ENCODE measurements at regions not wholly inside any gene's neighbourhood (a gene's known extent, or its start where the extent isn't known, plus 50 kb on each side); places are given as distances from the start of the nearest gene placed in this dataset.

DNA sequence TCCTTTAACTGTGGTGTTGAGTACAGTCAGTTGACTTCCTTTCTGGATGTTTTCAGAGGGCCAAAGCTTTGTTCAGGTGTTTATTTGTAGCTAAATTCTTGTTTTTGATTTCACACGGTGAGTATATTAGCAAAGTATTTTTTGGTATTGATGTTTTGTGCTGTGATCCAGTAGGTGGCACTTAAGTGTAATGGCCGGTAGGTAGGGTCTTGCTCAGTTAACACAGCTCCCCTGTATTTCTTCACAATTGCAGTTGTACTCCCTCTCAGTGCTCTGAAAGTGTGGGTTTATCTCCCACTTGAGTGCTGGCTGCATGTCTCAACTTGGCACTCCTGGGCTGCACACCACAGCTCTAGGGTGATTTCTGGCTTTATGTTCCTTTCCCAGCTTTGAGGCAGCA, 339.5 kb downstream of the AEBP2 start:
- no peaks in the 10 kb centered on the region for H3K36me3 ChIP-seq (ENCODE audit: insufficient read depth, low read length)
- no peak overlapping the region for H3K4me3 ChIP-seq (ENCODE audit: low read depth in 1 of 2, low read length in 2 of 2)
- no peak overlapping the region for H3K9ac ChIP-seq (ENCODE audit: low read length)
- H3K9me3 ChIP-seq (ENCODE audit: low read length) = no peaks in the 10 kb centered on the region
- peaks cover 16% of the 10 kb centered on the region for H3K4me1 ChIP-seq (ENCODE audit: insufficient read depth, low read length)
- H3K27ac ChIP-seq (ENCODE audit: low read depth, low read length) = no peak overlapping the region
- no peaks in the 10 kb centered on the region for H3K27me3 ChIP-seq (ENCODE audit: control insufficient read depth in 1 of 2, insufficient read depth in 2 of 2, low read length in 2 of 2)

DNA sequence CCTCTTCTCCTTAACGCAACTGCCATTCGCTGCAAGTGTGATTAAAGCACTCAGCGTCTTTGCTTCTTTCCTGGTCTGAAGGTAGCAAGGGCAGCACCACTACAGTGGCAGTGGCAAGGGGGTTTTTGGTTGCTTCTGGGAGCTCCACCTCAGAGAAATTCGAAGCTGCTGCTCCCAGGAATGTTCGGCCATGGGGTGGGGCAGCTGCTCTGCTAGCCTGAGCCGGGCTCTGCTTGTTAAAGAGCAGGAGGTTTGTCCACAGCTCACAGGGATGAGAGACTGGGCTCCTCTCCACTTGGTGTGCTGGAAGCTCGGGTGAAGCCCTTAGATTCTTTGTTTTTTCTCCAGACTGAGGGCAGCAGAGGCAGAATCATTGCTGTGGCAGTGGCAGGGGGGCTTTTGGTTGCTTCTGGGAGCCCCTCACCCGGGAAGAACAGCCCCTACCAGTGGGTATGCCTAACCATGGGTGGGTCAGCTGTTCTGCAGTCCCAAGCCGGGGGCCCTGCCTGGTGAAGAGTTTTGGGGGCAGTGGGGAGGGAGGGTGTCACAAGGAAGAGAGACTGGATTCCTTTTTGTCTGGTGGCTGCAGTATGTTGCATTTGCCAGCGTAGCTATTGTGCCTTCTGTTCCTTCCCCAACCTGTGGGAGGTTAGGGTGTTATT, 340.2 kb downstream of the AEBP2 start:
- no peak overlapping the region for H3K27ac ChIP-seq (ENCODE audit: low read depth, low read length)
- H3K9ac ChIP-seq (ENCODE audit: low read length) = no peak overlapping the region
- no peaks in the 10 kb centered on the region for H3K27me3 ChIP-seq (ENCODE audit: control insufficient read depth in 1 of 2, insufficient read depth in 2 of 2, low read length in 2 of 2)
- H3K4me3 ChIP-seq (ENCODE audit: low read depth in 1 of 2, low read length in 2 of 2) = no peak overlapping the region
- no peaks in the 10 kb centered on the region for H3K9me3 ChIP-seq (ENCODE audit: low read length)
- H3K4me1 ChIP-seq (ENCODE audit: insufficient read depth, low read length) = peaks cover 16% of the 10 kb centered on the region
- H3K36me3 ChIP-seq (ENCODE audit: insufficient read depth, low read length) = no peaks in the 10 kb centered on the region

DNA sequence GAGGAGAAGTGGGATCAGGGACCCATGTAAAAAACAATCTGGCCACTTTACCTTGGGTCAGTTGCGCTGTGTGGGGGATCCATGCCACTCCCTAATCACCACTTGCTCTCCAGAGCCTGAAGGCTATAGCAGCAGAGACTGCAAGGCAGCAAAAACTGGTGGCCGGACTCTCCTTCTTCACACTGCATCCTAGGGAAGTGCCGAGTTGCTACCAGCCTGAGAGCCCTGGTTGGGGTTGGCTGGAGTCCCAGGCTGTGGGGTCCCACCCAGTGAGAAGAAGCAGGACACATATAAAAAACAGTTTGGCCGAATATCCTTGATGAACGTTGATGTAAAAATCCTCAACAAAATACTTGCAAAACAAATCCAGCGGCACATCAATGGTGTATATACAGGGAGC, 341.2 kb downstream of the AEBP2 start:
- H3K4me1 ChIP-seq (ENCODE audit: insufficient read depth, low read length) = peaks cover 16% of the 10 kb centered on the region
- no peaks in the 10 kb centered on the region for H3K27me3 ChIP-seq (ENCODE audit: control insufficient read depth in 1 of 2, insufficient read depth in 2 of 2, low read length in 2 of 2)
- H3K27ac ChIP-seq (ENCODE audit: low read depth, low read length) = no peak overlapping the region
- H3K4me3 ChIP-seq (ENCODE audit: low read depth in 1 of 2, low read length in 2 of 2) = no peak overlapping the region
- H3K9me3 ChIP-seq (ENCODE audit: low read length) = no peaks in the 10 kb centered on the region
- H3K36me3 ChIP-seq (ENCODE audit: insufficient read depth, low read length) = no peaks in the 10 kb centered on the region
- no peak overlapping the region for H3K9ac ChIP-seq (ENCODE audit: low read length)

DNA sequence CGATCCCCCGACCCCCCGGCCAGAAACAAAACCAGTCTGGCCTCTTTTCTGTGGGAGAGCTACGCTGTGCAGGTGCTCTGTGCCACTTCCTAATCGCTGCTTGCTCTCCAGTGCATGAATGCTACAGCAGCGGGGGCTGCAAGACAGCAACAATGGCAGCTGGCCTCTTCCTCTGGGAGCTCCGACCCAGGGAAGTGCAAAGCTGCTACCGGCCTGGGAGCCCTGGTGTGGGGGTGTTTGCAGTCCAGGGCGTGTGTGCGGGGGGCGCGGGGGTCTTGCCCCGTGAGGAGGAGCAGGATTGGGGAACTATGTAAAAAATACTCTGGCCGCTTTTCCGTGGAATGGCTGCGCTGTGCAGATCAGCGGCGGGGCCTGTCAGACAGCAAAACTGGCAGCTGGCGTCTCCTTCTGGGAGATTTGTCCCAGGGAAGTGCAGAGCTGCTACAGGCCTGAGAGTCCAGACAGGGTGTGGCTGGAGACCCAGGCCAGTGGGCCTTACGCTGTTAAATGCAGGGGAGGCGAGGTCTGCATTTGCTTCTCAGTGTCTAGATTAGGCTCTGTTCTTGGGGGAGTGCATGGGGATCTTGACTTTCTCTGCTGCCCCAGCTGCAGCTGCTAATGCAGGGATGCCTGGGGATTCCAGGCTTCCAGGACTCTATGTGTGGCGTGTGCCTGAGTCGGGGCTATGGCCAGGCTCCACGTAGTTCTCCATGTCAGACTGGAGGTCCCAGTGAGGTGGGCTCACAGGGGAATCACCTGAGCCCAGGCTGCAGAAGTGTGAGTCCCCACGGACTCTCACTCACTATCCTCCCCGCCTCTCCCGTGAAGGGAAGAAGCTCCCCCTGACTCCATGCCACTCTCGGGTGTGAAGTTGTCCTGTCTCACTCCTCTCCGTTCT, 344.5 kb downstream of the AEBP2 start:
- Histone ChIP-seq H3K4me3 (ENCODE audit: low read depth in 1 of 2, low read length in 2 of 2) (no peak overlapping the region), H3K36me3 (ENCODE audit: insufficient read depth, low read length) (no peaks in the 10 kb centered on the region), H3K9ac (ENCODE audit: low read length) (no peak overlapping the region), H3K27ac (ENCODE audit: low read depth, low read length) (no peak overlapping the region), H3K4me1 (ENCODE audit: insufficient read depth, low read length) (peaks cover 14% of the 10 kb centered on the region), H3K9me3 (ENCODE audit: low read length) (no peaks in the 10 kb centered on the region), H3K27me3 (ENCODE audit: control insufficient read depth in 1 of 2, insufficient read depth in 2 of 2, low read length in 2 of 2) (no peaks in the 10 kb centered on the region)

DNA sequence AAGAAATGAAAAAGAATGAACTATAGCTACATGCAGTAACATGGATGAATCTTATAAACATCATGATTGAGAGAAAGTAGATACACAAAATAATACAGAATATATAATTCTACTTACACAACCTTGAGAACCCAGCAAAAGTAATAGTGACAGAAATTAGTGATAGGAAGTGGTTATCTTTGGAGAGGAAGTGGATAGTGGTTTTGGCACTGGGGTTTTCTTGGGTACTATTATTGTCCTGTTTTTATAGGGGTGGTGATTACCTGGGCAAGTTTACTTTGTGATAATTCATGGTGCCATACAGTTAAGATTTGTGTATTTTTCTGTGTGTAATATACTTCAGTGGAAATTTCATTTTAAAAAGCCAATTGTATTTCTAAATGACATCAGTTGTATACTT, 352.7 kb downstream of the AEBP2 start:
- no peaks in the 10 kb centered on the region for H3K9me3 ChIP-seq (ENCODE audit: low read length)
- H3K27ac ChIP-seq (ENCODE audit: low read depth, low read length) = no peak overlapping the region
- no peak overlapping the region for H3K4me3 ChIP-seq (ENCODE audit: low read depth in 1 of 2, low read length in 2 of 2)
- H3K27me3 ChIP-seq (ENCODE audit: control insufficient read depth in 1 of 2, insufficient read depth in 2 of 2, low read length in 2 of 2) = no peaks in the 10 kb centered on the region
- H3K36me3 ChIP-seq (ENCODE audit: insufficient read depth, low read length) = no peaks in the 10 kb centered on the region
- H3K9ac ChIP-seq (ENCODE audit: low read length) = no peak overlapping the region
- H3K4me1 ChIP-seq (ENCODE audit: insufficient read depth, low read length) = no peaks in the 10 kb centered on the region

DNA sequence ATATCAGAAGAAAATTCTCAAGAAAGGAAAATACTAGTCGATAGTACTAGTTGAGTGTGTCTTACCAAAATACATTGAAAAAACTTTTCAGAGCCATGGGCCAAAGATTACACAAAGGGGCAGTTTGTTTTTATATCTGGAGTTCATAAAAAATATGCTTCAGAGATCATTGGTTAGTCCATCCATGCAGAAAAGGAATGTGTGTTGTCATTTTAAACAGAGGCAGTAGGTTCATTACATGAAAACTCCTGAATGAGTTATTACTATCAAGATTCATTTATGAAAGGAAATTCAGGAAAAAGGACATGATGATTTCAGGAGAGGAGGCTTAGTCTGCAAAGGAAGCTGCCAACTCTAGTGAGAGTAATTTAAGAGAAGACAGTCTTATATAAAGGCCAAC, 354.8 kb downstream of the AEBP2 start:
- no peaks in the 10 kb centered on the region for H3K9me3 ChIP-seq (ENCODE audit: low read length)
- no peak overlapping the region for H3K4me3 ChIP-seq (ENCODE audit: low read depth in 1 of 2, low read length in 2 of 2)
- H3K27ac ChIP-seq (ENCODE audit: low read depth, low read length) = no peak overlapping the region
- H3K9ac ChIP-seq (ENCODE audit: low read length) = no peak overlapping the region
- H3K4me1 ChIP-seq (ENCODE audit: insufficient read depth, low read length) = no peaks in the 10 kb centered on the region
- H3K27me3 ChIP-seq (ENCODE audit: control insufficient read depth in 1 of 2, insufficient read depth in 2 of 2, low read length in 2 of 2) = no peaks in the 10 kb centered on the region
- H3K36me3 ChIP-seq (ENCODE audit: insufficient read depth, low read length) = no peaks in the 10 kb centered on the region

DNA sequence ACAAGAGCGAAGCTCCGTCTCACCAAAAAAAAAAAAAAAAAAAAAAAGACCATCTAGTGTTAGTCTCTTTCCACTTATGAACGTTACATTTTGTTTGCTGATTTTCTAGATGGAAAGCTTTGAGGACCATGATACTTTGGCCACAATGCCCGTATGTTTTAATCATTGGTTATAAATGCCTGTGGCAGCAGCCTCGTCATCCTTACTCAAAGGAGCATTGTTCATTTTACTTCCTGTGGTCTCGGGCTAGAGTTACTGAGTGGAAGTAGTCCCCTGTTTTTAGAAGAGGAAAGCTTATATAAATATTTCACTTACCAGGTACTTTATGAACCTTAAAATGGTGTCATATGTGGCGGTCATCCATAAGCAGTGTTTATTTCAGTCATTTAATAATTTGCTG, 359.9 kb downstream of the AEBP2 start:
- Histone ChIP-seq H3K36me3 (ENCODE audit: insufficient read depth, low read length) (no peaks in the 10 kb centered on the region), H3K27ac (ENCODE audit: low read depth, low read length) (no peak overlapping the region)

DNA sequence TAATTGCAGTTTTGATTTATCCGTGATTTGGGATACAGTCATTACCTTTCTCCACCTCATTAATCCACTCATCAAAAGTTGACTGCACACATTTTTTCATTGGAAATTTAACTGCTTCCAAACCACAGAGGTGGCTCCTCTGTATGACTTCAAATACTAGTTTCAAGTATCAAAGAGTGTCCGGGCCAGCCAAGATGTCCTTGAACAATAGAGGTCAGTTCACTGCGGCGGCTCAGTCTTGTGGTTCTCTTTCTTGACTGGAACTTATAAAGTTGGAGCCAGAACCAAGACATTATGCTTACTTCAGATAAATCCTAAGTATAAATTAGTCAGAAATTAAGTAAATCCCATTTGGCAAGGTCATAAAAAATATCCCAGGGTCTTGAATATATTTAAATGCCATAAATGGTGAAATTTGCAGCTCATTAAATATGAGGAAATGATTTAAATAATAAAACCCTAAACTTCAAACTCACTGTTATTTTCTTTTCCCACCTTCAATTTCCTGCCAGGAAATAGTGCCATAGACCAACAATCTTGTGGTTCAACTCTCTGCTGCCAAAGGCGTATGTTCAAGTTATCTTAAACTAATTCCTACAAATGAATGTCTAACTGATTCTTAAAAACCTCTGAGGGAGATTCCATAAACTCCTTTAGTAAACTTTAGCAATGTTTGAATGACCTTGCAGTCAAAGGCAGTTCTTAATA, 360.8 kb downstream of the AEBP2 start:
- H3K4me3 ChIP-seq (ENCODE audit: low read depth in 1 of 2, low read length in 2 of 2) = no peak overlapping the region
- no peak overlapping the region for H3K27ac ChIP-seq (ENCODE audit: low read depth, low read length)

More for the DNA sequence above, 359.9 kb downstream of the AEBP2 start:
- H3K4me3 ChIP-seq (ENCODE audit: low read depth in 1 of 2, low read length in 2 of 2) = no peak overlapping the region
- no peaks in the 10 kb centered on the region for H3K9me3 ChIP-seq (ENCODE audit: low read length)
- no peak overlapping the region for H3K9ac ChIP-seq (ENCODE audit: low read length)
- no peaks in the 10 kb centered on the region for H3K27me3 ChIP-seq (ENCODE audit: control insufficient read depth in 1 of 2, insufficient read depth in 2 of 2, low read length in 2 of 2)
- no peaks in the 10 kb centered on the region for H3K4me1 ChIP-seq (ENCODE audit: insufficient read depth, low read length)

DNA sequence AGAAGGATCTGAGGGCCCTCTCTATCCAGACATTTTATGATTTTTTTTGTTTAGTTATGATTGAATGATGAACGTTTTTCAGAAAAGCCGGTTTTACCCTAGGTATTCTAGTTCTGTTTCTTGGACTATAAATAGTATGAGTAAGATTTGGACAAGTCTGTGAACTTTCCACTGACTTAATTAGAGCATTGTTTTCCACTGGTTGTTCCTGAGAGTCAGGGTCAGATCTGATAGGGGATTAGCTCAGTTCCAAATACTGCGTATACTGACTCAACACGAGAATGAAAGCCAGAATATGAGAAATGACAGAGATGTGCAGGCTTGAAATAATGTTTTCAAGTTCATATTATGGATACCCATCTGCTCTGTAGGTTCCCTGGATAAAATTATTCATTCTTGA, 361.6 kb downstream of the AEBP2 start:
- H3K4me1 ChIP-seq (ENCODE audit: insufficient read depth, low read length) = no peaks in the 10 kb centered on the region
- H3K9ac ChIP-seq (ENCODE audit: low read length) = no peak overlapping the region
- H3K27ac ChIP-seq (ENCODE audit: low read depth, low read length) = no peak overlapping the region
- H3K27me3 ChIP-seq (ENCODE audit: control insufficient read depth in 1 of 2, insufficient read depth in 2 of 2, low read length in 2 of 2) = no peaks in the 10 kb centered on the region
- no peaks in the 10 kb centered on the region for H3K36me3 ChIP-seq (ENCODE audit: insufficient read depth, low read length)
- no peak overlapping the region for H3K4me3 ChIP-seq (ENCODE audit: low read depth in 1 of 2, low read length in 2 of 2)
- no peaks in the 10 kb centered on the region for H3K9me3 ChIP-seq (ENCODE audit: low read length)

More for the DNA sequence above, 360.8 kb downstream of the AEBP2 start:
- Histone ChIP-seq H3K36me3 (ENCODE audit: insufficient read depth, low read length) (no peaks in the 10 kb centered on the region), H3K9me3 (ENCODE audit: low read length) (no peaks in the 10 kb centered on the region), H3K27me3 (ENCODE audit: control insufficient read depth in 1 of 2, insufficient read depth in 2 of 2, low read length in 2 of 2) (no peaks in the 10 kb centered on the region), H3K4me1 (ENCODE audit: insufficient read depth, low read length) (no peaks in the 10 kb centered on the region), H3K9ac (ENCODE audit: low read length) (no peak overlapping the region)

DNA sequence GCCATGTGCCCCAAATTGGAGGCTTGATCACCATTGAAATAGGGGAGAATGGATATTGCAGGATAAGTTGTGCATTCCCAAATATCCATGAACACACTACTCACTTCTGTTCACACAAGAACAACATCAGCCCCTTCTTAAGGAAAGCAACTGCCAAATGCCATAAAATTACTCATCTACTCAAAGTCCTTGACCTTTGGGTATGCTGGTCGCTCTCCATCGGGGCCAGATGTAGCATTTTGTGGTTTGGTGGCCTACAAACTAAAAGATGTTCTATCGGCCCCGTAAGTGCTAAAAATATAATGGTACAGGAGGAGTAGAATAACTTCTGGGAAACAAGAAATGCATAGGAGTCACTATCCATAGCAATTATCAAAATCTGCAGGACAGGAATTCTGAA, 362.6 kb downstream of the AEBP2 start:
- Histone ChIP-seq H3K9ac (ENCODE audit: low read length) (no peak overlapping the region), H3K27ac (ENCODE audit: low read depth, low read length) (no peak overlapping the region), H3K9me3 (ENCODE audit: low read length) (no peaks in the 10 kb centered on the region), H3K36me3 (ENCODE audit: insufficient read depth, low read length) (no peaks in the 10 kb centered on the region), H3K27me3 (ENCODE audit: control insufficient read depth in 1 of 2, insufficient read depth in 2 of 2, low read length in 2 of 2) (no peaks in the 10 kb centered on the region), H3K4me3 (ENCODE audit: low read depth in 1 of 2, low read length in 2 of 2) (no peak overlapping the region), H3K4me1 (ENCODE audit: insufficient read depth, low read length) (no peaks in the 10 kb centered on the region)

DNA sequence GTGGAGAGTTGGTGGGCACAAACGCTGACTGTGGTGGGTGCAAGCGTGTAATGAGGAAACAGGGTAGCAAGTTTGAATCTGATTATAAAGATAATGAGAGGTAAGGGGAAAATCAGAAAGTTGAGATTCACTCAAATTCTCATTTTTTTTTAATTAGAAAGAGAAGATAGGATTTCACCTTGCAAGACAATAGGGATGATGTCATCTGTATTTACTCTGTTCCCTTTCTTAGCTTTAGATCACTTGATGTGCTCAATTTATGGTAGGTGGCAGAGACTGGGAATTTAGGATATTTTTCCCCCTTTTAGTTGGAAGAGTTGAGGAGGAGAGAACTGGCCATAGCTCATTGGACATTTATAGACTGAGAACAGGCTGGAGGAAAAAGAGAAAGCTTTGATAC, 363.6 kb downstream of the AEBP2 start:
- Histone ChIP-seq H3K9ac (ENCODE audit: low read length) (no peak overlapping the region), H3K9me3 (ENCODE audit: low read length) (no peaks in the 10 kb centered on the region), H3K4me3 (ENCODE audit: low read depth in 1 of 2, low read length in 2 of 2) (no peak overlapping the region), H3K27me3 (ENCODE audit: control insufficient read depth in 1 of 2, insufficient read depth in 2 of 2, low read length in 2 of 2) (no peaks in the 10 kb centered on the region), H3K27ac (ENCODE audit: low read depth, low read length) (no peak overlapping the region), H3K36me3 (ENCODE audit: insufficient read depth, low read length) (no peaks in the 10 kb centered on the region), H3K4me1 (ENCODE audit: insufficient read depth, low read length) (no peaks in the 10 kb centered on the region)

All from muscle layer of colon (tissue), 2 donors.